NCI-H526 treated with DMSO at 0.1 percent for 48 hours (cell line): ENCODE measurements at regions not wholly inside any gene's neighbourhood (a gene's known extent, or its start where the extent isn't known, plus 50 kb on each side); places are given as distances from the start of the nearest gene placed in this dataset.
"Not testable (repeated sequence)": the region's sequence is repeated elsewhere in the genome, so short reads cannot be mapped to it uniquely, and the experiment has no call there.

Experiments
- DNase-seq: peaks from one replicate; lab custom pipeline; 2025; lab: John Stamatoyannopoulos, UW

DNA sequence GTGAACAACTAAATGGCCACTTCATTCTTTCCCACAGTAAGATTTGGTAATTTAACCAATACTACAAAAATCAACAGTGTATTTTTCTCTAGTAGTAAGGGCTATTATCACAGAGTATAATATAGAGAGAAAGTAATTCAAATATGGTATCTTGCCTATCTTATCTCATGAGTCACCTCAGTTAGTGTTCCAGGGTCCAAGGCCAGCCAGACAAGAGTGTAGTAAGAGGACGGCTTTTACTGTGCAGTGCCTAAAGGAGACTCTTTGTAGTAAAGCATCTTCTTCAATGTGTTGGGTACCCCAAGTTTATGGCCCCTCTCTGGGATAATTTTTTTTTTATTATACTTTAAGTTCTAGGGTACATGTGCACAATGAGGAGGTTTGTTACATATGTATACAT is 607.4 kb downstream of the PKHD1 start:
- DNase-seq = no peak

DNA sequence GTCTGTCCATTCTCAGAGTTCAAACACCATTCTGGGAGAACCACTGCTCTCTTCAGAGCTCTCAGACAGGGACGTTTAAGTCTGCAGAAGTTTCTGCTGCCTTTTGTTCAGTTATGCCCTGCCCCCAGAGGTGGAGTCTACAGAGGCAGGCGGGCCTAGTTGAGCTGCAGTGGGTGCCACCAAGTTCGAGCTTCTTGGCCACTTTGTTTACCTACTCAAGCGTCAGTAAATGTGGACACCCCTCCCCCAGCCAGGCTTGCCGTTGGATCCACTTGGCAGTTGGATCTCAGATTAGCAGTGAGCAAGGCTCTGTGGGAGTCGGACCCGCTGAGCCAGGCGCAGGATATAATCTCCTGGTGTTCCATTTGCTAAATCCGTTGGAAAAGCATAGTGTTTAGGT is 601.5 kb downstream of the PKHD1 start:
- DNase-seq = not testable (repeated sequence)

DNA sequence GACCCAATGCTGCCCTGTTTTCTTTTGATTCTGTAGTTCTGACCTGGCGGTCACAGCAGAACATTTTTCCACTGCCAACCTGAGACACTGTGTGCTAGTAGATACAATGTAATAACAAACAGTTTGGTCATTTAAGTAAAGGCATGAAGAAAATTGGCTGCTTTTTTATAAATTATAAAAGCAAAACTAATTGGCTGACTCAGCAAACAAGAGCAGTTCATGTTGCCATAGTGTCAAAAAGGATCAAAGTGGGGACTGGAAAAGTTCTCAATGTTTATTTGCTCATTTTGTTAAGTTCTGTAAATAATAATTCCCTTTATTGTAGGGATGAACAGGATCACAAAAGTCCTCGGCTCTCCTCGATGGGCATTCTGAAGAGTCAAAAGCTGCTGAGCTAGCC is 599.5 kb downstream of the PKHD1 start:
- DNase-seq = no peak

DNA sequence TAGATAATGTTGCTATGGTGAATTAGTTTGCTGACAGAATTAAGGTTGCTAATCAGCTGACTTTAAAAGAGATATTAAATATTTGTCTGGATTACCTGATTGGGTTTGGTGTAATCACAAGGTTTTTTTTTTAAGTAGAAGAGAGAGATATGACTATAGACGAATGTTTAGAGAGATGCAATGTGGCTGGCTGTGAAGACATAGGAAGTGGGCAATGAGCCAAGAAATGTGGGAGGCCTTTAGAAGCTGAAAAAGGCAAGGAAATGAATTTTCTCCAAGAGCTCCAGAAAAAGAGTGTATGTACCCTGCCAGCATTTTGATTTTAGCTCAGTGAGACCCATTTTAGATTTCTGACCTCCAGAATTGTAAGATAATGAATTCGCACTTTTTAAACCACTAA is 598.3 kb downstream of the PKHD1 start:
- no peak for DNase-seq

DNA sequence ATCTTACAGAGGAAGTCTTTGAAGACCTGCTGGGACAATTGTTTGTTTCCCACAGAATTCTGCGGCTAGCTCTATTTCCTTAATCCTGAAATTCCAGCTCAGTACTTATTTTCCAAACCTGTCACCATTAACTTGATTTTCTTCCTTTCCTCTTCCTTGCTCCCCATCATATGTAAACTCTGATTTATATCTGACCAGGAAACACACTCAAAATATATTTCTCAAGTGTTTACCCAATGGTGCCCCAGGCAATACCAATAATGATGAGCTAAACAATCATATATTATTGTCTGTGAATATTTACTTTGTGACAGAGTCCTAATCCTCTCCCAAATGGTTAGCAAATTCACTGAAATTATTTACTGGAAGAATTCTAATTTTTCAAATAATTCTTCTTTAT is 597.3 kb downstream of the PKHD1 start:
- no peak for DNase-seq

DNA sequence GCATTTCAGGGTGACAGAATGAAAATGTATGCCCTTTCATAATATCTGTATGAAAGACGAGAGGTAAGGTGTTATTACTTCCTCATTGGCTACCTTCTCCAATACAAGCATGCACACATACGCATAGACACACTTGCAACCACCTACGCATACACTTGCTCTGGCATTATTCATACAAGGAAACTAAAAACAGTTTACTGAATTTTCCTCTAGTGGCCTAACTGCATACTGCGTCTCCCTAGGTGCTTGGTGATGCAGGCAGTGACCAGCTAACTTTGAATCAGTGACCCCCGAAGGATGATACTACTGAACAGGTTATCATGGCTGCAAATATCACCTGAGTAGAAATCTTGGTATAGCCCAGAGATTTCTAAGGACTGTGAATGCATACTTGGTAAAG is 593.1 kb downstream of the PKHD1 start:
- no peak for DNase-seq

DNA sequence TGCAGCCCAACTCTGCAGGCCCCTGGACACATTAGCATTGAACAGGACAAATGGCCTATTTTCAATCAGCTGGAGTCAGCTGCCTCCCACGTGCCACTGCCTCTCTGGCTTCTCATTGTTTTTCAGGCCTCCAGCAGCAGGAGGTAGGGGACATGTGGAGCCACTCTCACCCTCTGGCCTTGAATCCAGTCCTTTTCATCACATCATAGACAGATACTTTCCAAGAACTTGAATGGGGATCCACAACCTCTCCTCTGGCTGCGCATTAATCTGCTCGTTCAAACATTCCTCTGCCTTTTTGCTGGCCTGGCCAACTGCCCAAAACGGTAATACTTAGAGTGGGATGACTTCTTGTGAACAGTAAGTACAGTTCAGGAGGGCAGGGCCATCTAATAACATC is 592.3 kb downstream of the PKHD1 start:
- no peak for DNase-seq

DNA sequence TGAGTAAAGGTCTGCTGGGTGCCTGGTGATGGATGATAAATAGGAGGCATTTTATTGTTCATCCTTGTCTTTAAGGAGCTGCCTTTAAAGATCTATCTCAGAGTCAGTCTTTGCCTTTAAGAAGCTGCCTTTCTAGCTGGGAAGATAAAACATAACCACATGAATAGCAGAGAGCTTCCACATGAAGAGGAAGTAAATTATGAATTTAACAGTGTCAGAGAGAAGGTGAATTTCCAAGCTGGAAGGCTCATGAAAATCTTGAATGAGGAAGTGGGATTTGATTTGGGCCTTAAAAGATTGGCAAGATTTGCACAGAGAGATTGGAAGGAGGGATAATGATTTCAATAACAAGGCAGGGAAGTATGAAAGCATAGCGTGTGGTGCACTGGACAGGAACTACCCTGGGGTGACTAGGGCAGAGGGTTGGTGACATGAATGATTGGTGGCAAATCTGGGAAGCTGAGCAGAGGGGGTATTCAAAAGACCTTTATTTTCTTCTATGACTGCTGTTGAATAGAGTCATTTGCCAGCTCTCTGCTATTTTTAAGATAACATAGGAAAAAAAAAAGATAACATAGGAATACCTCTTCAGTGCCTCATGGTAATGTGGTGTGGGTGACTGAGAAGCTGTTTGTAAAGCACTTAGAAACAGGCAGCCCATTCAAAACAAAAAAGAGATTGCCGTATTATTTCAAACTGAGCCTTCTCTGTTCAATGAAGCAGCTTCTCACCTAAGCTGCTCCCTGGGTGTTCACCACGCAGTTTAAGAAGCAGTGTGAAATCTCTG is 591.6 kb downstream of the PKHD1 start:
- no peak for DNase-seq

DNA sequence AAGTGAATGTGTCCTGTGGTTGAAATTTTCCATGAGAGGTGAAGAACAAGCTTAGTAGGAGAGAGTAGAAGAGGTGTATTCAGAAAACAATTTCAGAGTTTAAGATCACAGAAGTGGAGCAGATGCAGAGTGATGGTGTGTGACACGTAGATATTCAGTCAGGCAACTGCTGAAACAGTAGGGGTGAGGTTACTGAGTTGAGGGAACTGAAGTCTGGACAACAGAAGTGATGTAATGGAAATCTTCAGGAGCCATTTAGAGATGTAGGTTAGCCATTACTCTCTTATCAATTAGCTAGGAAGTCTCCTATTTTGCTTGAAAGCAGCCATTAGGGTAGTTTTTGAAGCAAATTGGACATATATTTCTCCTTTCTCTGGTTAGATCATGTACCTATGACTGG is 584.4 kb downstream of the PKHD1 start:
- DNase-seq = no peak

DNA sequence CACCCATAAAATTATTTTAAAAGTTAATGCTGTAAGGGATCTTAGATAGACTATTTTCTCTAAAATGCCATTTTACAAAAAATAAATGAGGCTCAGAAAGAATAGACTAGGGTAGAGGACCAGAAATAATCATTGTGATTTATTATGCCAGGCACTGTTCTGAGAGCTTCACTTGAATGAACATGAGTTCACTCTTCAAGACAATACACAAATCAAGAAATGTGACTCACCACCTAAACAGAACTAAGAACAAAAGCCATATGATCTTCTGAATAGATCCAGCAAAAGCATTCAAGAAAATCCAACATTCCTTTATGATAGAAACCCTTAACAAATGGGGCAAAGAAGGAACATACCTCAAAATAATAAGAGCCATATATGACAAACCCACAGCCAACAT is 582.0 kb downstream of the PKHD1 start:
- DNase-seq = no peak

DNA sequence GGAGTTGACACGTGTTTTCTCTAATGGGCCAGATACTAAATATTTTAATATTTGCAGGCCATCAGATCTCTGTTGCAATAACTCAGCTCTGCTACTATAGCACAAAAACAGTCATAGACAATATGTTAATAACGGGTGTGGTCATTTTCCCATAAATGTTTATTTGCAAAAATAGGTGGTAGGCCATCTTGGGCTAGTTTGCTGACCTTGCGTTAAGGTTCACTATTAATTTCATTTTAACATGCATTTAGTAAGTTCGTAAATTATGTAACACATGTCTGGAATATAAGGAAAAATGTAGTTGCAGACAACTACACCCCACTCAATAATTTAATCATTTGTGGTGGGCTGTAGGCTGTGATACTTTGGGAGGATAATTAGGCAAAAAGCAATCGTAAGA is 577.8 kb downstream of the PKHD1 start:
- DNase-seq = no peak

DNA sequence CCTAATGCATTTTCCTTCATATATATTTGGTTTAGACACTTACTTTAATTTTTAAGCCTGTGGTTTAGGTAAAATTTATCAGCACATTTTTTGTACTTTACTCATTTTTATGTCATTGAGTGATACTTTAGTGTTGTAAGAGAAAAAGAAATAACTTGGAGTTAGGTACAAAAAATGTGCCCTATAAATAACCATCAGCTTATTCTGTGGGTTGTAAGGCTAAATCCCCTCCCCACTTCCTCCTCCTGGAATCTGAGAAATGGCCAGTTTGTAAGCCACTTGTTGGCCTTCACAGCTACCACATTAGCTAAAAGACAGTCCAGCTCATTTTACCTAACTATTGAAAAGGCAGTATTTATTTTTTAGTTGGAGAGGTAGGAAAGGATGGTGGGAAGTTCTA is 576.3 kb downstream of the PKHD1 start:
- DNase-seq = no peak

DNA sequence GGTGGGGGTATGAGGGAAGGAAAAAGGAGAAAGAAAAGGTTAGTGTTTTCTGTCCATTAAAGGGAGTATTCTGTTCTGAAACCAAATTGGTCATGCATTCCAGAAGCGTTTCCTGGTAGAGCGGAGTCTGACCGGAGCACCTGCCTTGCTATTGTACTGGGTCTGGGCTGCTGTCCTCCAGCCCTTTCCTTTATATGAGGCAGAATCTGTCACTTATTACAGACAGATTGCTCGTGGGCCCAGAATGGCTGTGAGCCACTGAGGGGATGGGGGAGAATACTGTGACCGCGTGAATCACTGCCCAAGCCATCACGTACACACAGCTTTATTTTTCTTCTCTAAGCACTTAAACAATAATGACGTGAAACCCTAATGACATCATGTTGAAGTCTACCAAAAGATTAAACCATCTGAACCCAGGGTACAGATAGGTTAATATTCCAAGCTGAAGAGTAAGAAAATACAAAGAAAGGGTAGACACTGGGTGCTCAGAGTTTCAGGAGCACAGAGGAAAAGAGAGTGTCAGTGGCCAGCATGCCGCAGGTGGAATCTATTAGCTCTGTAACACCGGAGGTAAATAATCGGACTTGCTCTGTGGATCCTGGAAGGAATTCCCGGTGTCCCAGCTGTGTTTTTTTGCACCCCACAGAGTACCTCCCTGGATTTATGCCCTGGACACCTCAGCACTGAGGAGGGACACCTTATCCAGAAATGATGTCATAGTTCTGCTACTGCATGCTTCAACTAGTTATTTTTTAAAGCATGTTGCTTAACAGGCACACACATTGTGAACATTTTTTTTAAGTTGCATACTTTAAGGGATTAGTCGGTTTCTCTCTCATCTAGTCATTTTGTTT is 573.3 kb downstream of the PKHD1 start:
- DNase-seq = no peak

DNA sequence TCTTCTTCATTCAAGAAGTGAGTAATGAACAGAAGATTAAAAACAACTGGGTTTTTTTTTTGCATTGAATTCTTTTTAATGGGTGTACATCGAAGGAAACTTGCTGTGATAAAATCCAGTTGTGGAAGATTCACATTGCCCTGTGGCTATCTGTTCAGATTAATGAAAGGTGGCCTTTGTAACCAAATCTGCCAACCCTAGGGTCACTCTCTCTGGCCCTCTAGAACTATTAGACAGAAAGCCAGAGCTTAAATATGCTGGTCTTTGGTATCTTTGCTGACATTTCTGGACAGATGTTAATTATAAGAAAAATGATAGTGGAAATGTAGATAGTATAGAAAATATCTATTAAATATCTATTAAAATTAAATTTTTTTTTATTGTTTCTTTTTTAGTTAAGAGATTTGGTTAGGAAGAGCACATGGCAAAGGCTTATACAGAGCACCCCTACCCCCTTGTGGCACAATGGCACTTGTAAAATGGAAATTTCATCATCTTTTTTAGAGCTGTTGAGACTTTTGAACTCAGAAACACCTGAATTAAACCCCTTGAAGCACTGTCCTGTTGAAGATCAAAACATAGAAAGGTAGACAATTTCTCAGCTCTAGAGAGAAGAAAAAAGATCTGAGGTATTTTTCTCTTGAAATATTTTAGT is 572.5 kb downstream of the PKHD1 start:
- peak; percentile 7 for DNase-seq

DNA sequence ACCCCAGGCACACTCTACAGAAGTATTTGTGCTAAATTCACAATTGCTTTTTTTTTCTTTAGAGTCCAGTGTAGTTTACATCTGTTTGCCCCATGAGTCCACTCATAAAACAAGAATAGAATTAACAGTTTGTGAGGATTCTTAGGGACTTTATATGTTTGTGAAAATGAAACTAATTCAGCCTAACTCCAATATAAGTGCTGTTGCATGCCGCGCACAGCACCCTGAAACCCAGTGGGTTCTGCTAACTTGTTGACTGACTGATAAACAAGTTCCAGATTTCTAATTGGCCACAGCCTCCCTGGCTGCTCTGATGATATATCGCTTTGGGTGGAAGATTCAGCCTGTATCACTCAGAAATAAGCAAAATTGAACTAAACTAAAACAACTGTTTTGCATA is 561.4 kb downstream of the PKHD1 start:
- DNase-seq = no peak

DNA sequence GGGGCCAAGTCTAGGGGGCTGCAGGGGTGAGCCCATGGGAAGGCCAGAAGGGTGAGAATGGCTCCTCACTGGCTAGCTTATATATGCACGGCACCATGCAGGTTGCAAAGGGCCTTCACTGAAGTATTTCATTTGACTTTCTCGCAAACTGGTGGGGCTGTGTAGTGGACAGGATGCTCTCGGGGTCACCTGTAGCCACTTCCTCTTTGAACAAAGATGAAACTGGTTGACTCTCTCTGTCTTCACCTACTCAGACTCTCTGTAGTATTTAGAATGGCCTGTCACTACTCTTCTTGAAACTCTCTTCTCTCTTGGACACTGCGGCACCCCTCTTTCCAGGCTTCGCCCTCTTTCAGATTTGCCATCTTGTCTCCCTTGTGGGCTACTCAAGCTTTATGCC is 560.5 kb downstream of the PKHD1 start:
- DNase-seq = no peak

DNA sequence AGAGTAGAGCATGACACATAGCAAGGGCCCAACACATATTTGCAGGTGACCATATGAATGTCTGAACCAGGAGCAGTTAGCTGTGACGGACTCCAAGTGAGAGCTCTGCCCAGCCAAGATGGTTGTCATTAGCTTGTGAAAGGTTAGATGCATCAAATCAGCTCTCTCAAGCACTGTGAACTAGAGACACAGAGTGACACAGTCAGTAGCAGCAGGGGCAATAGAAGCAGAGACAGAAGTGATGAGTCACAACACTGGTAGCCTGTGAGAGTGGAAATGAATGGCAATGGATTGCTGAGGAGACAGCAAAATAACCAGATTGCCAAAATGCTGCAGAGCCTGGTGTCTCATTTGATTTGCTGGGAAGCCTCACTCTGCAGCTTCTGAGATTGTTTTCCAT is 558.9 kb downstream of the PKHD1 start:
- no peak for DNase-seq

DNA sequence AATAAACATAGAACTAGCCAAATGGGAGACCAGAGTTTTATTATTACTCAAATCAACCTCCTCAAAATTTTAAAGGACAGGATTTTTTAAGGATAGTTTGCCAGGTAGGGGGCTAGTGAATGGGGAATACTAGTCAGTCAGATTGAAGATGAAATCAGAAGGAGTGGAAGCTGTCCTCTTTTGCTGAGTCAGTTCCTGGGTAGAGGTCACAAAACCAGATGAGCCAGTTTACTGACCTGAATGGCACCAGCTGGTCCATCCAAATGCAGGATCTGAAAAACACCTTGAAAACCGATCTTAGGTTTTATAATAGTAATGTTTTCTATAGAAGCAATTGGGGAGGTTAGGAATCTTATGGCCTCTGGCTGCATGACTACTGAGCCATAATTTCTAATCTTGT is 558.2 kb downstream of the PKHD1 start:
- DNase-seq = no peak

DNA sequence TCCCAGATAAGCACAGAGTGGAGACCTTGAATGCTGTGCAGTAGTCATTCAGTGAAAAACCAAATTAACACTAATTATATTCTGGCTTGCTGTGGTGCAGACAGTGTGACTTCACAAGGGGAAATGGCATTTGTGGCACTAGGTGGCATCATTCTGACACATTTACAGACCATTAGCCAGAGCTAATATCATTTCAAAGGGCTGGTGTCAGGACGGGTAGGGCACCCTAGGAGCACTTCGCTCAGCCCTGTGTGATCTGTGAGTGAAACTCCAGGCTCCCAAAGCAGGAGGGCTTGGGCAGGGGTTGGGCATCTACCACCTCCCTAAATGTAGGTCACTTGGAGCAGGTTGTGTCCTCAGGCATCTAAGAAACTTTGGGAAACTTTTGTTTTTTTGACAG is 555.8 kb downstream of the PKHD1 start:
- DNase-seq = no peak

DNA sequence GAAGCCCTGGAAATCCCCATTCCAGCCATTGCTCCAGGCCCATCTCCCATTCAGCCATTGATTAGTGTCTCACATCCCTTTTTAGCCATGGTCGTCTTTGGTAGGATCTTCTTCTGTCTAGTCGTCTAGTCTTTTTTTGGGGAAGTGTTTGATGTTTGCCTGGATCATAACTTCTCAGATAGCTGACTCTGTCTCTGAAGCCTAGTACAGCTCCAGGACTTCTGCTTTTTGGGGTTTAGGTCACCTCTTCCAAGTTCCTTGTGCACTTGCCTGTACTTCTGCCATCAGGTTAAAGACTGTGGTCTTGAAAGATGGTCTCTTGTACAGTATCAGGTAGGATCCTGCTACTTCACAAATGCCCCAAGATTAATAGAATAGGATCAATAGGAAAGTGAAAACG is 553.5 kb downstream of the PKHD1 start:
- no peak for DNase-seq

DNA sequence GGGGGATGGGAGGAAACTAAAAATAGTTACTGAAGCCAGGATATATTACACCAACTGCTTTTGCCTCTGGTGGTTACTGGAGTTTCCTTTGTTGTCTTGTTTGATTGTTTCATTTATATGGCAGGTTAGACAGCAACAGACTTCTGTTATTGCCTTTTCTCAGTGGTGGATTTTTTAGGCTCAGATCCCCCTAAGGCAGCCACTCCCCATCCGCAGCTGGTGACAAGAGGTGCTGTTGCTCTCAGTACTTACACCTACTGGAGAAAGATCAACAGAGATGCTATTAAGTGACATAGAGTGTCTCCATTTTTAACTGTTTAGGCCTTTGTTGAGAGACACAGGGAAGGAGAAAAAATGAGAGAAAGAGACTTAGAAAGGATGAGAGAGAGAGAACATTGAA is 552.1 kb downstream of the PKHD1 start:
- no peak for DNase-seq

DNA sequence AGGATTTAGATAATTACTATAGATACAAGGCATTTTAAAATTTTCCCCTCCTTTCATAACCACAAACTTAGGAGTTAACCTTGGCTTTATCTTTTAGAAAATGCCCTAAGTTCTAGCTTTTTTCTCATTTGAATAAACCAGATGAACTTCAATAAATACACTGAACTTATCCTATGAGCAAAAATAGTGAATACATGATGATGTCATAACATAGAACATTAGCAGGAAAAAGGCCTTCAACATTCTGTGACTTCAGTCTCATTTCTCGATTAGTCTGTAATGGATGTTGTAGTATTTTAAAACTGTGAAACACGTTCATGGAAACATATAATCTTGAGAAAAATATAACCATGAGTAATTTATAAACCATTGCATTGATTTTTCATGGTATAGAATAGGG is 550.7 kb downstream of the PKHD1 start:
- DNase-seq = no peak

DNA sequence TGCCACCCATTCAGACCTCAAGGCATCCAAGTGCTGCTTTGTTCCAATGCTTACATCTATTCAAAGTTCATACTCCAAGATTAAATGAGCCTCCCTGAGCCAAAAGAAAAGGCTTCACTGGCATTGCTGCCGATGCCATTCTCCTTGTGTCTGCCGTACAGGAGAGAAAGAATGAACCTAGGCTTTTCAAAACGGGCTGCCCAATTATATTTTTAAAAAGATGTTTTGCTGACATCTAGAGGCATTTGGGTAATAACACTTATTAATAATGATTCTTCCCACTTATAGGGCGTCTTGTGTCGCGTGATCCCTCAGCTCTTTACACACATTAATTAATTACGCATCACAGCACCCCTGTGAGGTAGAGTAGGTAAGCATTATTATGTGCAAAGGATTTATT is 545.6 kb downstream of the PKHD1 start:
- peak; percentile 64 for DNase-seq
